Aorta (tissue), 5 donors: ENCODE measurements at regions not wholly inside any gene's neighbourhood (a gene's known extent, or its start where the extent isn't known, plus 50 kb on each side); places are given as distances from the start of the nearest gene placed in this dataset.

ENCODE experiments used
- ATAC-seq: fragments of 200-7000 bp; cut with Tn5 transposase; one replicate; pipeline ENCODE4 v1.9.1; 2022; ENCODE audit warnings: moderate library complexity; ENCODE audit not compliant: low FRiP score
- DNase-seq, 2 donors: peaks; one replicate each; pipeline ENCODE4 v3.0.0-alpha.2; 2020
- H3K27ac ChIP-seq, 2 donors: one replicate each; pipeline ENCODE4 v1.5.1; 2013; ENCODE audit warnings: low read length in 2 of 2, mild to moderate bottlenecking in 2 of 2, moderate library complexity in 2 of 2, control low read depth in 1 of 2, inconsistent platforms in 1 of 2, low read depth in 1 of 2
- H3K27me3 ChIP-seq, 2 donors: one replicate each; pipeline ENCODE4 v1.6.1; 2013; ENCODE audit warnings: control low read depth in 1 of 2, low read length in 1 of 2, mild to moderate bottlenecking in 1 of 2, moderate library complexity in 1 of 2; ENCODE audit not compliant: insufficient read depth in 2 of 2, control insufficient read depth in 1 of 2
- H3K36me3 ChIP-seq, 2 donors: one replicate each; pipeline ENCODE4 v1.6.1; 2013; ENCODE audit warnings: control low read depth in 1 of 2, low read length in 1 of 2, mild to moderate bottlenecking in 1 of 2; ENCODE audit not compliant: insufficient read depth in 2 of 2, control insufficient read depth in 1 of 2
- H3K4me1 ChIP-seq, 2 donors: one replicate each; pipeline ENCODE4 v1.6.1; 2013; ENCODE audit warnings: low read length in 2 of 2, control low read depth in 1 of 2, mild to moderate bottlenecking in 1 of 2, moderate library complexity in 1 of 2; ENCODE audit not compliant: insufficient read depth in 2 of 2, control insufficient read depth in 1 of 2
- H3K4me3 ChIP-seq, 2 donors: one replicate each; pipeline ENCODE4 v1.5.1; 2013; ENCODE audit warnings: low read length in 2 of 2, control low read depth in 1 of 2, mild to moderate bottlenecking in 1 of 2
- H3K9me3 ChIP-seq: one replicate; pipeline ENCODE4 v1.6.1; 2013; ENCODE audit warnings: mild to moderate bottlenecking, low read length; ENCODE audit not compliant: control insufficient read depth
- WGBS, 2 donors: extraction: QIAGEN DNeasy Blood & Tissue Kit; methylation state at CpG; one replicate each; pipeline ENCODE4 v1.1.7; 2013; 5-methylcytosine and 5-hydroxymethylcytosine counted together
- intact Hi-C, 2 donors: fragments of 100-400 bp; cut with DNase I; formaldehyde crosslinking; loops; one replicate each; pipeline versions ENCODE4 v1.14.2 to v1.15.0; 2022
- donor health status: healthy with polysubstance abuse.
- donor health status: Bipolar disorder and iron deficiency.
- donor health status: DM: no; HTN: no; CAD: no.
- donor health status: DM: no; HTN: no; CAD: no.
- donor health status: DM: yes; HTN: yes; CAD: no.

DNA sequence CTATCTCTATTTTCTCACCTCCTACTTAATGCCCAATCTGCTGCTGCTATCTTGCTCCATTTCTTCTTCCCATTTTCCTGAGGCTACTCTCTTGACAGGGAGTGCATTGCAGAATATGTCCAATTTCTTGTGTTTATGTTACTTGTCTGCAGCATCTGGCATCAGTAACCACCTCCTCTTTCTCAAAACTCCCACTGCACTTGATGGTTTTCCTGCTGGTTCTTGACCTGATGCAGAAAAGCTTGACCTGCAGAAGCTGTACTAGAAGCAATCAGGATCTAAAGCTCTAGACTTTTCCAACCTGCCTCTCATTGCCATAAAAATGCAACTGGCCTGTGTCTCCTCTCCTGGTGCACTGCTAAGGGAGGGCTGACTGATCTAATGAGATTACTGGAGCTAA lies 287.8 kb downstream of the ZEB1 start:
- ATAC-seq (no peak), DNase-seq (no peak)
- H3K4me3 ChIP-seq: no peak overlapping the region
- H3K4me1 ChIP-seq: no peaks in the 10 kb centered on the region
- intact Hi-C loops: loop anchor here (10.0 kb wide), 2 partner anchors 292 to 822 kb away; partner anchors contain the start of gene ZEB1 (in 1 of the 2)
- H3K9me3 ChIP-seq: no peaks in the 10 kb centered on the region
- H3K27me3 ChIP-seq: no peaks in the 10 kb centered on the region
- H3K36me3 ChIP-seq: no peaks in the 10 kb centered on the region
- H3K27ac ChIP-seq: no peak overlapping the region

DNA sequence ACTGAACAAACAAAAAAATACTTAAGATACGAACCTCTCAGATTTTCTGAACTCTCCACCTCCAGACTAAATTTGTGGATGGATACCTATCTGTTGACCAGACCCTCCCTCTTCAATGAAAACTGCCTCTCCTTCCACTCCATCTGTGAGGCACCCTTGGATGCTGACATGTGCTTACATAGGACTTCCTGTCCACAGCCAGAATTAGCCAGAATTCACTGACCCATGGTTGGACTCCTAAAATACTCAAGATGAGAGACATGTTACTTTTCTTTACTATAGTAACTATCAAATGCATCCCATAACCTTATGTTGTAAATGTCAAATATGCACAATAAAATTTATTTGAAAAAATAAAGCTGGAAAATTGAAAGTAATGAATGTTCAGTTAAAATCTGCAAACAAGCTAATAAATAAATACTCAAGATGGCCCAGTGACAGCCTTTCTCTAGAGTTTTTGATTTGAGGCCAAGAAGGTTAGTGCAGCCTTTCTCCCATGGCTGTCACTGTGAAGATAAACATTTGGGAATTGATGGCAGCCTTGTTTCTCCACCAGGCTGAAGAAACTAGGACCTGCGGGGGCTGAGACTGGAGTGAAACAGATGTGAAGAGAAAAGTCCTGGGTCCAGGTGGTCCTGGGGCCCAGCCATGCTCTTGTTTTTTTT lies 287.0 kb downstream of the ZEB1 start:
- ATAC-seq: no peak
- intact Hi-C loops: loop anchor here (10.0 kb wide), 2 partner anchors 291 to 821 kb away; partner anchors contain the start of gene ZEB1 (in 1 of the 2)
- H3K9me3 ChIP-seq: no peaks in the 10 kb centered on the region
- no peak overlapping the region for H3K27ac ChIP-seq
- WGBS, 2 donors: 55 to 73% methylated on average over 2 of the region's 2 CpGs
- no peaks in the 10 kb centered on the region for H3K4me1 ChIP-seq
- H3K27me3 ChIP-seq: no peaks in the 10 kb centered on the region
- no peaks in the 10 kb centered on the region for H3K36me3 ChIP-seq
- H3K4me3 ChIP-seq: no peak overlapping the region
- no peak for DNase-seq

DNA sequence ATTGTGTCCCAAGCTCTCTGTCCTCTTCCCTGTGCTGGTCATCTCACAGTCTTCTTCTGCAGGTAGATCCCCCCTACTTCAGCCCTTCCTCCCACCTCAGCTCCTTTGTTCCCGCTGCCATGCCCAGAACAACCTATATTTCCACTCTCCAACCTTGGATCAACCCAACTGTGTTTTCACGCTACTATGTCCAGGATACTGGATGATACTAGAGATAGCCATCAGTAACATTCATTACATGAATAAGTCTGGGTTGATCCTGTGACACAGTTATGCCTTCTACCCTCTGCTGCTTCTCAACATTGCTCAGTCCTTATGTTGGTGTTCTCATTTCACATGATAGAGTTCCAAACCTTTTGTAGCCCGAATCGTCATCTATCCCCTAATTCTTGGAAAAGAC lies 286.4 kb downstream of the ZEB1 start:
- WGBS, 2 donors: 93% methylated on average over 4 of the region's 4 CpGs
- no peaks in the 10 kb centered on the region for H3K36me3 ChIP-seq
- H3K9me3 ChIP-seq: no peaks in the 10 kb centered on the region
- H3K4me1 ChIP-seq: no peaks in the 10 kb centered on the region
- ATAC-seq (no peak), DNase-seq (no peak)
- intact Hi-C loops: loop anchor here (10.0 kb wide), 2 partner anchors 291 to 821 kb away; partner anchors contain the start of gene ZEB1 (in 1 of the 2)
- H3K4me3 ChIP-seq: no peak overlapping the region
- no peaks in the 10 kb centered on the region for H3K27me3 ChIP-seq
- no peak overlapping the region for H3K27ac ChIP-seq

DNA sequence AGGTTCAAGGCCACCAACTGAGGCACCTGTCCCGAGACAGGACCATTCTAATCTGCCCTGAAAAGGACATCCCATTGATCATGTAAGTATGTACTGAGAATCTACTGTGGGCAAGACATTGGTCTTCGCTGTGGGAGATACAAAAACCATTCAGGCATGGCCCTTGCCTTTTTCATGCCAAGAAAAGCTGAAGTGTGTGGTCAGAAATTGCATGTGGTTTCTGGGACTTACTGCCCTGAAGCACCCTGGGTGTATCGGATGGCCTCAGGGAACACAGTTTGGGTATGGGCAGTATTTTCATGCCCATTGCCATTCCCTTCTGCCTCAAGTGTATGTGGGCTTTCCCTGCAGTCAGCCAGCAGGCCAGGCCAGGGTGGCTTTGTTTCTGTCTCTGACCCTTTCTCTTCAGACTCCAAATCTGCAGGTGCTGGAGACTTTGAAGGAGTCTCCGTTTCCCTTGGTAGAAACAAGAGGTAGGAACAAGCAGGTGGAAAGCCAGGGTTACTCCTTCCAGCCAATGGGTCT lies 285.7 kb downstream of the ZEB1 start:
- no peaks in the 10 kb centered on the region for H3K27me3 ChIP-seq
- ATAC-seq: no peak
- no peaks in the 10 kb centered on the region for H3K9me3 ChIP-seq
- H3K36me3 ChIP-seq: no peaks in the 10 kb centered on the region
- intact Hi-C loops: loop anchor here (5.0 to 10.0 kb wide), 5 partner anchors 43 to 820 kb away; partner anchors contain the start of gene ZEB1 (in 1 of the 2)
- WGBS, 2 donors: 96 to 97% methylated on average over 4 of the region's 4 CpGs
- H3K27ac ChIP-seq: no peak overlapping the region
- no peak for DNase-seq
- H3K4me1 ChIP-seq: no peaks in the 10 kb centered on the region
- H3K4me3 ChIP-seq: no peak overlapping the region

DNA sequence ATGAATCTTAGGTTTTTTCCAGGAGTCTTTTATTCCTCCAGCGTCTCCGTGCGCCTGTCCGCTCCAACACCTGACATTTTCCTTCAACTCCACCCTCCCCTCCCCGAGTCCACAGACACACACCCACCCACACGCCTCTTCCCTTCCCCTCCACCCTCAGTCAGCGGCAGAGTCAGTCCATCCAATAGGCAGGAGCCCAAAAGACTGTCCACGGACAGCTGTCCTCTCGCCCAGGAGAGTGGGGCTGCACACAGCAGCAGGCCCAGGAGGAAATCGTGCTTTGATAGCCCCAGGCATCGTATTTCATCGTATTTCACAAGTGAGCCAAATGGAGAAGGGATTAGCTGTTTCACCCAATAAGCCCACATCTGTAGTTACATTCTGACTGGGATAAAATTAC lies 285.1 kb downstream of the ZEB1 start:
- no peak for DNase-seq

DNA sequence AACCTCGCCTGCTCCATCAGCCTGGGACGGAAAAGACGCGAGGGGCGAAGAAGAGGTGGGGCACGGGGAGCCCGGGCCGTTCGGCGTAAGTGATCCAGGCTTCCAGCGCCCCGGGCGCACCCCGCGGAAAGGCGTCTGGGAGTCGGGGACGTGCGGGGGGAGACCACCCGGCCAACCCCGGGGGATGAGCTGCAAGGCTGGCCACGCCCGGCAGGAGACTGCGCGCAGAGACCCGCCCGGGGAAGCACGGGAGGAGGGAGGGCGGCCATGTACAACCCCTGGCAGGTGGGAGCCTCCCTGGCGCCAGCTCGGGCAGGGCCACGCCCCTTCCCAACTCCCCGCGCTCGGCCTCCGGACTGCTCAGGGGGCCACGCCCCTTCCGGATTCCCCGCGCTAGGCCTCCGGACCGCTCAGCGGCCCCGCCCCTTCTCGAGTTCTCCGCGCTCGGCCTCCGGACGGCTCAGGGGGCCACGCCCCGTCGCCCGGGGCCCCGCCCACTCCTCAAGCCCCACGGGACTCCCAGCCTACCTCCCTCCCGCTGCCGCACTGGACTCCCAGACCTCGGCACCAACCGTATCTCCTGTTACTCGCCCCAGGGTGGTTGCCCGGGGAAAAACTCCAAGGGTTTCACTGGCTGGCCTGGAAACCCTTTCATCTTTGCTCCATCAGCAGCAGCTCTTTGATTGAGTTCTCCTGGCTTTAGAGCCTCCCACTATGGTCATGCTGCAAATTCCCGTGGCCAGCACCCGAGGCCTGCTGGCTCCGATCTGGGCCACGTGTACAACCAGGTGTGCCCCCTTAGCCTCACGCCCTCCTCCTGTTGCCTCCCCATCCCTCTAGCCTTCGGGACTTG lies 284.4 kb downstream of the ZEB1 start:
- no peaks in the 10 kb centered on the region for H3K27me3 ChIP-seq
- H3K9me3 ChIP-seq: no peaks in the 10 kb centered on the region
- H3K4me1 ChIP-seq: no peaks in the 10 kb centered on the region
- intact Hi-C loops: loop anchor here (2.0 to 10.0 kb wide), 6 partner anchors 44 to 819 kb away; partner anchors contain the start of gene ZEB1 (in 1 of the 2)
- ATAC-seq: peak; percentile 96
- WGBS, 2 donors: 4 to 6% methylated on average over 44 to 68 of the region's 68 CpGs
- H3K27ac ChIP-seq: peak overlapping the region in 1 of 2 donors; percentile 22
- H3K4me3 ChIP-seq: peak overlapping the region; percentile 13 to 35
- no peaks in the 10 kb centered on the region for H3K36me3 ChIP-seq
- DNase-seq: peak; percentile 98 to 99

More for the DNA sequence above, 285.1 kb downstream of the ZEB1 start:
- no peaks in the 10 kb centered on the region for H3K4me1 ChIP-seq
- intact Hi-C loops: loop anchor here (5.0 to 10.0 kb wide), 5 partner anchors 43 to 819 kb away; partner anchors contain the start of gene ZEB1 (in 1 of the 2)
- no peak for ATAC-seq
- H3K9me3 ChIP-seq: no peaks in the 10 kb centered on the region
- H3K27ac ChIP-seq: no peak overlapping the region
- no peaks in the 10 kb centered on the region for H3K36me3 ChIP-seq
- no peaks in the 10 kb centered on the region for H3K27me3 ChIP-seq
- H3K4me3 ChIP-seq: no peak overlapping the region
- 86% methylated on average over 12 of the region's 12 CpGs for WGBS, 2 donors

DNA sequence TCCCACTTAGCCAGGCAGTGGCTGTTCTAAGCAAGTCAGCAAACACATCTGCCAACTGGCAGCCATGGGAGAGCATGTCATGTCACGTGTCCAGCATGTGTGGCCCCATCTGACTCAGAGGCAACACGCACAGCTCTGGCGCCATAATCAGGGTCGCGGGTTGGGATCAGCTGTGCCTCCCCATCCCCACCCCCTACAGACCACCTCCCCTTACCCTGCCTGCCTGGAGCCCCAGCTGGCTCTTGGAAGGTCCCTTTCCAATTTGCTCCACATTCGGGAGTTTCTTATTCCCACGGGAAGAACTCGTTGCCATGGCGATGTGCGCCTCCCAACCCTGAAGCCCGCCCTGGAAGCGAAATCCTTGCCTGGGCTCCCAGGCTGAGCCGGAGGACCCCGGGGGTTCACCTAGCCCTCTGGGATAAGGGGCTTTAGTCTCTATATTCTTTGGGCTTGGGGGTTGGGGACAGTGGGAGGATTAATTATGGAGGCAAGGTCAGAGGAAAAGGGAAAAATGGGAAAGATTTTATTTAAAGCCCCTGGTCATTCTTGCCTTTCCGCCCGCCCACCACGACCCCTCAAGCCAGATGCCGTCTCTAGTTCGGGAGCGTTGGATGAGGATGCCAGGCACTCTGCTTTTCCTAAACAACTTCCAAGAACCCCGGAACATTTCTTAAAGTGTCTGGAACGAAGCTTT lies 283.7 kb downstream of the ZEB1 start:
- peak; percentile 83 for ATAC-seq
- Histone ChIP-seq H3K9me3 (no peaks in the 10 kb centered on the region), H3K4me1 (no peaks in the 10 kb centered on the region), H3K4me3 (peak overlapping the region; percentile 13 to 35), H3K36me3 (no peaks in the 10 kb centered on the region), H3K27ac (peak overlapping the region in 1 of 2 donors; percentile 20), H3K27me3 (no peaks in the 10 kb centered on the region)
- intact Hi-C loops: loop anchor here (2.0 to 10.0 kb wide), 6 partner anchors 45 to 818 kb away; partner anchors contain the start of gene ZEB1 (in 1 of the 2)
- WGBS, 2 donors: 3% methylated on average over 22 of the region's 22 CpGs
- DNase-seq: peak; percentile 90

DNA sequence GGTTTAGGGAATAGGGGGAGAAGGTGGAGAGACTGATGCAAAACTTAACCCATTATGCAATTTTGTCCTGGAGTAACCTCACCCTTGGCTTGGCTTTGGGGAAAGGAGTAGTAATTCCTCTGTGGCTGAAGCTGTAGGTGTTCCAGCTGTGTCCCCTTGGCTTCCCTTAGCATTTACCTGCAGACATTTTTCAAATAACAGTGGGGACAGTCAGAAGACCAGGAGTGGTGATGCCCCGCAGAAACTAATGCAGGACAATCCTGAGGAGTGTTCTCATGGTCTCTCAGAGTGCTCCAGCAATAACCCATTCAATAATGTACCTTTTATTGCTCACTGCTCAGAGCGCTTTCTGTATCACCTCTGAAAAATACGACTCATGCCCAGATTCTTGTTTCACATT lies 282.1 kb downstream of the ZEB1 start:
- no peak overlapping the region for H3K27ac ChIP-seq
- H3K4me3 ChIP-seq: no peak overlapping the region
- DNase-seq (no peak), ATAC-seq (no peak)
- 92 to 94% methylated on average over 3 of the region's 3 CpGs for WGBS, 2 donors
- H3K36me3 ChIP-seq: no peaks in the 10 kb centered on the region
- intact Hi-C loops: loop anchor here (5.0 to 10.0 kb wide), 5 partner anchors 46 to 816 kb away; partner anchors contain the start of gene ZEB1 (in 1 of the 2)
- H3K27me3 ChIP-seq: no peaks in the 10 kb centered on the region
- no peaks in the 10 kb centered on the region for H3K4me1 ChIP-seq
- H3K9me3 ChIP-seq: no peaks in the 10 kb centered on the region
